ENCODE measurements at regions not wholly inside any gene's neighbourhood (a gene's known extent, or its start where the extent isn't known, plus 50 kb on each side); places are given as distances from the start of the nearest gene placed in this dataset.

GRCh38 chr9:31608881-31609280 is 775.6 kb upstream of the ACO1 start:
- no peaks in the 10 kb centered on the region for H3K4me1 Mint-ChIP-seq
- peaks cover 10% of the 10 kb centered on the region in 2 donors for H3K9me3 Mint-ChIP-seq
- ATAC-seq = no peak
- H3K27me3 Mint-ChIP-seq = no peaks in the 10 kb centered on the region
- H3K27ac Mint-ChIP-seq = no peak overlapping the region
- no peak for DNase-seq
- H3K4me3 Mint-ChIP-seq = no peak overlapping the region

- Mint-ChIP-seq H3K9me3 (peaks cover 0 to under 1% of the 10 kb centered on the region in 2 donors), H3K4me3 (no peak overlapping the region), H3K27ac (no peak overlapping the region), H3K27me3 (no peaks in the 10 kb centered on the region), H3K4me1 (no peaks in the 10 kb centered on the region)
- no peak for DNase-seq
- ATAC-seq = no peak
Measured at GRCh38 chr9:31612336-31613030, 772.0 kb upstream of the ACO1 start.

- H3K9me3 Mint-ChIP-seq = no peaks in the 10 kb centered on the region
- no peak for ATAC-seq
- no peak overlapping the region for H3K4me3 Mint-ChIP-seq
- H3K4me1 Mint-ChIP-seq = no peaks in the 10 kb centered on the region
- H3K27me3 Mint-ChIP-seq = no peaks in the 10 kb centered on the region
- no peak overlapping the region for H3K27ac Mint-ChIP-seq
- no peak for DNase-seq
Measured at GRCh38 chr9:31615966-31616365, 768.5 kb upstream of the ACO1 start.

- DNase-seq = no peak
- Mint-ChIP-seq H3K4me3 (no peak overlapping the region), H3K27ac (no peak overlapping the region), H3K9me3 (no peaks in the 10 kb centered on the region), H3K27me3 (no peaks in the 10 kb centered on the region), H3K4me1 (no peaks in the 10 kb centered on the region)
- ATAC-seq = no peak
Measured at GRCh38 chr9:31623511-31623910, 760.9 kb upstream of the ACO1 start.

- ATAC-seq = no peak
- H3K27me3 Mint-ChIP-seq = no peaks in the 10 kb centered on the region
- no peaks in the 10 kb centered on the region for H3K4me1 Mint-ChIP-seq
- H3K27ac Mint-ChIP-seq = no peak overlapping the region
- DNase-seq = no peak
- H3K9me3 Mint-ChIP-seq = no peaks in the 10 kb centered on the region
- no peak overlapping the region for H3K4me3 Mint-ChIP-seq
Measured at GRCh38 chr9:31629292-31629691, 755.2 kb upstream of the ACO1 start.

GRCh38 chr9:31637265-31637664 is 747.2 kb upstream of the ACO1 start:
- no peaks in the 10 kb centered on the region for H3K4me1 Mint-ChIP-seq
- H3K4me3 Mint-ChIP-seq = no peak overlapping the region
- no peaks in the 10 kb centered on the region for H3K27me3 Mint-ChIP-seq
- no peak for ATAC-seq
- no peak overlapping the region for H3K27ac Mint-ChIP-seq
- H3K9me3 Mint-ChIP-seq = no peaks in the 10 kb centered on the region
- DNase-seq = no peak

- H3K9me3 Mint-ChIP-seq = no peaks in the 10 kb centered on the region
Measured at GRCh38 chr9:31637861-31638260, 746.6 kb upstream of the ACO1 start.

GRCh38 chr9:31639451-31639850 is 745.0 kb upstream of the ACO1 start:
- ATAC-seq (no peak), DNase-seq (no peak)
- Mint-ChIP-seq H3K9me3 (no peaks in the 10 kb centered on the region), H3K4me3 (no peak overlapping the region), H3K27me3 (no peaks in the 10 kb centered on the region), H3K27ac (no peak overlapping the region), H3K4me1 (no peaks in the 10 kb centered on the region)

More at GRCh38 chr9:31637861-31638260, 746.6 kb upstream of the ACO1 start:
- DNase-seq (no peak), ATAC-seq (no peak)
- Mint-ChIP-seq H3K27me3 (no peaks in the 10 kb centered on the region), H3K27ac (no peak overlapping the region), H3K4me1 (no peaks in the 10 kb centered on the region), H3K4me3 (no peak overlapping the region)

GRCh38 chr9:31669311-31669710 is 715.1 kb upstream of the ACO1 start:
- Mint-ChIP-seq H3K27ac (no peak overlapping the region), H3K27me3 (no peaks in the 10 kb centered on the region), H3K4me1 (peaks cover 10% of the 10 kb centered on the region), H3K9me3 (peaks cover 0 to 11% of the 10 kb centered on the region in 2 donors), H3K4me3 (no peak overlapping the region)
- no peak for ATAC-seq
- no peak for DNase-seq

GRCh38 chr9:31671011-31671410 is 713.4 kb upstream of the ACO1 start:
- H3K4me1 Mint-ChIP-seq = peaks cover 10% of the 10 kb centered on the region
- H3K4me3 Mint-ChIP-seq = peak overlapping the region in 1 of 2 donors; percentile 45
- peaks cover 0 to 11% of the 10 kb centered on the region in 2 donors for H3K9me3 Mint-ChIP-seq
- DNase-seq = no peak
- no peak overlapping the region for H3K27ac Mint-ChIP-seq
- ATAC-seq = peak; percentile 53
- no peaks in the 10 kb centered on the region for H3K27me3 Mint-ChIP-seq

- Mint-ChIP-seq H3K4me3 (no peak overlapping the region), H3K27ac (no peak overlapping the region), H3K4me1 (peaks cover 29% of the 10 kb centered on the region), H3K9me3 (no peaks in the 10 kb centered on the region), H3K27me3 (no peaks in the 10 kb centered on the region)
- ATAC-seq (peak; percentile 43), DNase-seq (no peak)
Measured at GRCh38 chr9:31674264-31674663, 710.2 kb upstream of the ACO1 start.

GRCh38 chr9:31677415-31677814 is 707.0 kb upstream of the ACO1 start:
- Mint-ChIP-seq H3K27ac (peak overlapping the region; percentile 40 to 89), H3K9me3 (peaks cover 4 to 7% of the 10 kb centered on the region in 2 donors), H3K4me3 (peak overlapping the region in 1 of 2 donors; percentile 49), H3K4me1 (peaks cover 18% of the 10 kb centered on the region), H3K27me3 (no peaks in the 10 kb centered on the region)
- no peak for ATAC-seq
- no peak for DNase-seq

GRCh38 chr9:31677877-31678276 is 706.6 kb upstream of the ACO1 start:
- Mint-ChIP-seq H3K27me3 (no peaks in the 10 kb centered on the region), H3K27ac (peak overlapping the region in 1 of 2 donors; percentile 89), H3K4me3 (no peak overlapping the region), H3K4me1 (peaks cover 18% of the 10 kb centered on the region), H3K9me3 (peaks cover 4 to 7% of the 10 kb centered on the region in 2 donors)
- ATAC-seq (no peak), DNase-seq (no peak)

GRCh38 chr9:31683116-31683515 is 701.3 kb upstream of the ACO1 start:
- Mint-ChIP-seq H3K4me1 (peaks cover under 1% of the 10 kb centered on the region), H3K4me3 (no peak overlapping the region), H3K27me3 (no peaks in the 10 kb centered on the region), H3K27ac (no peak overlapping the region), H3K9me3 (peaks cover 4 to 7% of the 10 kb centered on the region in 2 donors)
- DNase-seq (no peak), ATAC-seq (no peak)

GRCh38 chr9:31697956-31698355 is 686.5 kb upstream of the ACO1 start:
- Mint-ChIP-seq H3K27ac (no peak overlapping the region), H3K4me1 (peaks cover 9% of the 10 kb centered on the region), H3K9me3 (peaks cover 6 to 22% of the 10 kb centered on the region in 2 donors), H3K4me3 (no peak overlapping the region), H3K27me3 (no peaks in the 10 kb centered on the region)
- DNase-seq (no peak), ATAC-seq (no peak)

GRCh38 chr9:31699836-31700235 is 684.6 kb upstream of the ACO1 start:
- no peak overlapping the region for H3K27ac Mint-ChIP-seq
- no peaks in the 10 kb centered on the region for H3K27me3 Mint-ChIP-seq
- peaks cover 6 to 22% of the 10 kb centered on the region in 2 donors for H3K9me3 Mint-ChIP-seq
- DNase-seq (no peak), ATAC-seq (peak; percentile 12)
- H3K4me1 Mint-ChIP-seq = peaks cover 9% of the 10 kb centered on the region
- no peak overlapping the region for H3K4me3 Mint-ChIP-seq

Data from stimulated activated naive CD8-positive, alpha-beta T cell treated with anti-CD3 and anti-CD28 coated beads, Interleukin-15, amount 100 ng/mL, for 72 hours (primary cell).